B cell (primary cell): ENCODE measurements at regions not wholly inside any gene's neighbourhood (a gene's known extent, or its start where the extent isn't known, plus 50 kb on each side); places are given as distances from the start of the nearest gene placed in this dataset.

Experiments
- EZH2 ChIP-seq: IDR thresholded peaks from 2 replicates; pipeline ENCODE4 v1.6.1; 2012; ENCODE audit warnings: borderline replicate concordance, low read depth, mild to moderate bottlenecking, moderate library complexity, low read length; ENCODE audit not compliant: insufficient read depth, poor library complexity, severe bottlenecking
- TF ChIP-seq, protein P1 (sequence below): fragments of 200-600 bp; IDR thresholded peaks from one replicate; pipeline ENCODE4 v1.8.0; 2022; ENCODE audit warnings: antibody characterized with exemption, mild to moderate bottlenecking

DNA sequence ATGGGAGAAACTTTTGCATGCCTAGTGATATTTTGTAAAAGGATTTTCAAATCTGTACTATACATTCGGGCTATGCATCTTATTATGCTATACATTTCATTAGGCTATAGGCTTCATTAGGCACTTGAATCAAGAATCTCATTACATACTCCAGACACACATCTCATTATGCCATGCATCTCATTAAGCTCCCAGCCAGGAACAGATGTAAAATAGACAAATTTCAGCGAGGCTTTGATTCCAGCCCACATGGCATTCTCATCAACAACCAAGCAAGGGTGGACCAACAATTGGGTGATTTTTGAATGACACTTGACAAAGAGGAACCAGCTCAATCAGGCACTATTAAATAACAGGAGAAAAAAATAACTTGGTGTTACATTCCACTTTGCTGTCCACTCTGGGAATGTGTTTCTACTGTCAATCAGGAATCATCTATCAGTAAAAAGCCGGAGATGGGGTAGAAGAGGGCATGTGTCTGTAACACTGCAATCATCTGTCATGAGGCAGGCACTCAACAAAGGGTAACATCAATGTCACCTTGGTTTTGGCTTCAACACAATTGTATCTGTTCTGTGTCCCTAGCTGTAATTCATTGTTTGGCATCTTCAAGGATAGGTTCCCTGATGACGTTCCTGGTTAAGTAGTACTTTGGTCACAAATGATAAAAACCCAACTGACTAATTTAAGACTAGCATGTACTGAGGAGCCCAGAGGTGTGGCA, 498.6 kb downstream of the EPHA4 start:
- TF ChIP-seq, protein P1, sequence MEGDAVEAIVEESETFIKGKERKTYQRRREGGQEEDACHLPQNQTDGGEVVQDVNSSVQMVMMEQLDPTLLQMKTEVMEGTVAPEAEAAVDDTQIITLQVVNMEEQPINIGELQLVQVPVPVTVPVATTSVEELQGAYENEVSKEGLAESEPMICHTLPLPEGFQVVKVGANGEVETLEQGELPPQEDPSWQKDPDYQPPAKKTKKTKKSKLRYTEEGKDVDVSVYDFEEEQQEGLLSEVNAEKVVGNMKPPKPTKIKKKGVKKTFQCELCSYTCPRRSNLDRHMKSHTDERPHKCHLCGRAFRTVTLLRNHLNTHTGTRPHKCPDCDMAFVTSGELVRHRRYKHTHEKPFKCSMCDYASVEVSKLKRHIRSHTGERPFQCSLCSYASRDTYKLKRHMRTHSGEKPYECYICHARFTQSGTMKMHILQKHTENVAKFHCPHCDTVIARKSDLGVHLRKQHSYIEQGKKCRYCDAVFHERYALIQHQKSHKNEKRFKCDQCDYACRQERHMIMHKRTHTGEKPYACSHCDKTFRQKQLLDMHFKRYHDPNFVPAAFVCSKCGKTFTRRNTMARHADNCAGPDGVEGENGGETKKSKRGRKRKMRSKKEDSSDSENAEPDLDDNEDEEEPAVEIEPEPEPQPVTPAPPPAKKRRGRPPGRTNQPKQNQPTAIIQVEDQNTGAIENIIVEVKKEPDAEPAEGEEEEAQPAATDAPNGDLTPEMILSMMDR = no peak
- TF ChIP-seq EZH2 = no peak
